ENCODE measurements at regions not wholly inside any gene's neighbourhood (a gene's known extent, or its start where the extent isn't known, plus 50 kb on each side); places are given as distances from the start of the nearest gene placed in this dataset.

DNA sequence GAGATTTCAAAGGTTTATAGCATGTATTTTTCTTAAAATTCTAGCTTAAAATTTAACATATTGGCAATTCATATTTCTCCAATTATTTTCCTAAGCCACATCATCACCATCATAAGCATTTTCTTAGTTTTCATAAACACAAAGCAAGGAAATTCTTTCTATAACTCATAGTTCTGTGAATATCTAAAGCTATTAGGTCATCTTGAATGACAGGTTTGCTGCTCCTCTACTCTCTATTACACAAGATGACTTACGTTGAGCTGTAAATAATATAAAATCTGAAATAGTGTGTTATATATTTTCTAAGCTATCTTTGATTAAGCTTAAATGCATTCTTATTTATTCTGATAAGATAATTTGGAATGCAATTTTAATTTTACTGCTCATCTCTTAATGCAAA, 984.6 kb upstream of the CNTNAP5 start:
- H3K4me1 ChIP-seq (replicated peaks in 1 of 4; ENCODE audit: control insufficient read depth in 3 of 4, insufficient read depth in 4 of 4, low read length in 3 of 4): no peaks in the 10 kb centered on the region
- TF ChIP-seq RXRA (IDR thresholded peaks at IDR 0.05; ENCODE audit: insufficient read depth, low read depth, low read length) (no peak), RAD21 (IDR thresholded peaks at IDR 0.05 in 1 of 2, conservative IDR thresholded peaks at IDR 0.05 in 1 of 2; ENCODE audit: low read depth in 2 of 2, low read length in 2 of 2) (no peak), HDAC6 (IDR thresholded peaks at IDR 0.05; ENCODE audit: low read depth, low read length) (no peak), EP300 (IDR thresholded peaks at IDR 0.05; ENCODE audit: borderline replicate concordance in 1 of 2, low read depth in 2 of 2, low read length in 2 of 2) (no peak), CEBPB (IDR thresholded peaks at IDR 0.05; ENCODE audit: low read depth, low read length) (no peak), NRF1 (IDR thresholded peaks at IDR 0.05; ENCODE audit: low read depth, low read length) (no peak), FOSL1 (IDR thresholded peaks at IDR 0.05; ENCODE audit: insufficient read depth, low read depth, low read length) (no peak)

More for the DNA sequence above, 984.6 kb upstream of the CNTNAP5 start:
- Histone ChIP-seq H2BK5ac (ENCODE audit: low read depth, low read length) (no peak overlapping the region), H3K79me2 (ENCODE audit: control insufficient read depth in 1 of 2, insufficient read depth in 2 of 2, low read length in 2 of 2) (no peaks in the 10 kb centered on the region), H2BK12ac (ENCODE audit: low read depth, low read length) (no peak overlapping the region), H2BK20ac (ENCODE audit: low read length) (no peak overlapping the region), H2BK15ac (ENCODE audit: low read length) (no peak overlapping the region), H3K27ac (ENCODE audit: low read depth, low read length) (no peak overlapping the region), H3K18ac (ENCODE audit: extremely low read depth, low read length) (no peak overlapping the region), H3K9ac (replicated peaks in 1 of 4; ENCODE audit: extremely low read depth in 1 of 4, low read depth in 3 of 4, low read length in 3 of 4) (no peak overlapping the region), H4K20me1 (replicated peaks in 1 of 2; ENCODE audit: control insufficient read depth in 1 of 2, insufficient read depth in 2 of 2, low read length in 2 of 2) (no peaks in the 10 kb centered on the region), H3K9me3 (ENCODE audit: insufficient read depth in 2 of 2, low read depth in 1 of 2, low read length in 1 of 2) (peaks cover 0 to 6% of the 10 kb centered on the region in 2 experiments; a peak in 3 of 4 replicates), H3K23ac (ENCODE audit: insufficient read length) (no peak overlapping the region), H2AFZ (ENCODE audit: low read length) (no peak overlapping the region), H2AK5ac (ENCODE audit: low read depth, low read length) (no peak overlapping the region), H2BK120ac (replicated peaks; ENCODE audit: low read depth, low read length) (no peak overlapping the region), H3K56ac (replicated peaks; ENCODE audit: insufficient read length, low read depth, low read length) (no peak overlapping the region), H3K4me2 (ENCODE audit: insufficient read depth in 1 of 2, low read depth in 2 of 2, low read length in 2 of 2) (no peak overlapping the region), H4K5ac (ENCODE audit: insufficient read length, low read depth, low read length) (no peak overlapping the region), H3K14ac (ENCODE audit: insufficient read length) (no peak overlapping the region), H3K27me3 (replicated peaks in 1 of 4; ENCODE audit: control insufficient read depth in 3 of 4, extremely low read depth in 1 of 4, insufficient read depth in 3 of 4, low read length in 3 of 4) (no peaks in the 10 kb centered on the region), H3K4me3 (ENCODE audit: extremely low read depth in 1 of 4, insufficient read depth in 2 of 4, low read depth in 3 of 4, low read length in 4 of 4) (no peak overlapping the region), H4K91ac (replicated peaks; ENCODE audit: insufficient read length, low read length) (no peak overlapping the region), H3K79me1 (ENCODE audit: low read depth, low read length) (no peaks in the 10 kb centered on the region), H3K36me3 (ENCODE audit: control insufficient read depth in 2 of 4, insufficient read depth in 4 of 4, low read length in 3 of 4) (no peaks in the 10 kb centered on the region), H3K23me2 (ENCODE audit: low read depth, low read length) (no peaks in the 10 kb centered on the region), H4K8ac (ENCODE audit: extremely low read depth, insufficient read depth, low read length) (no peak overlapping the region), H3K4ac (replicated peaks; ENCODE audit: insufficient read length, low read depth, low read length) (no peak overlapping the region)
- POLR2A ChIA-PET (ENCODE audit: partially characterized antibody): no interaction called here
- WGBS, 2 experiments (ENCODE audit: extremely low coverage in 1 of 2, insufficient coverage in 1 of 2, insufficient read length in 1 of 2, insufficient replicate concordance in 2 of 2, low coverage in 1 of 2, low lambda C conversion rate in 2 of 2, missing lambda C conversion rate in 1 of 2): 91% methylated on average over 1 of the region's 1 CpG; no CpG with 5 or more reads in 1 of the 2 experiments
- FAIRE-seq (no peak), DNase-seq (ENCODE audit: low read depth in 1 of 2, low spot score in 2 of 2) (no peak)
- CTCF ChIA-PET (ENCODE audit: partially characterized antibody): no interaction called here
